Bronchial epithelial cell (primary cell): ENCODE measurements at regions not wholly inside any gene's neighbourhood (a gene's known extent, or its start where the extent isn't known, plus 50 kb on each side); places are given as distances from the start of the nearest gene placed in this dataset.

Experiments
- DNase-seq: peaks from one replicate; pipeline ENCODE4 v3.0.0-alpha.2; 2010; ENCODE audit warnings: low read depth
- FAIRE-seq: peaks from 2 replicates; lab custom pipeline; 2011; peaks lifted over from hg19 to GRCh38; lab: Jason Lieb, UNC
- H3K27me3 ChIP-seq: 2 replicates; pipeline ENCODE4 v1.5.1; 2011; ENCODE audit warnings: low read length; ENCODE audit not compliant: control insufficient read depth, insufficient read depth
- H3K36me3 ChIP-seq: 2 replicates; pipeline ENCODE4 v1.5.1; 2011; ENCODE audit warnings: low read length; ENCODE audit not compliant: control insufficient read depth, insufficient read depth
- H3K4me3 ChIP-seq: 2 replicates; pipeline ENCODE4 v1.5.1; 2011; ENCODE audit warnings: mild to moderate bottlenecking, low read depth, low read length, control low read depth
- TF ChIP-seq, protein P1 (sequence below): IDR thresholded peaks from 2 replicates; pipeline ENCODE4 v1.5.1; 2011; ENCODE audit warnings: mild to moderate bottlenecking, moderate library complexity, low read length, control low read depth, inconsistent platforms; ENCODE audit not compliant: insufficient read depth, severe bottlenecking

DNA sequence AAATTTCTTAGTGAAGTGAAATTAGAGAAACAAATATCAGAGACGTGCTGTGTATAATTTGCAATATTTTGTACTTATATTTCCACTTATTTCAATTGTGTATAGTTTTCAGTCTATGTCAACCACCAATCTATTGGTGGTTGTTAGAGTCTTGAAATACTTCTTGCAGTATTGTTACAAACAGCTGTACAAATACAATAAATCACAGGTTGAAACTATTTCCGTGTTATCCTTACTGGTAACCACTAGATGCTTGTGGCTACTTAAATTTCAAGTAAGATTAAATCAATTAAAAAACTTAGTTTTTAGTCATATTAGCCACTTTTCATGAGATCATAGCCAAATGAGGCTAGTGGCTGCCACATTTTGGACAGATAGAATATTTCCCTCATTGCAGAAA lies 520.5 kb downstream of the GBA3 start:
- FAIRE-seq (no peak), DNase-seq (no peak)
- Histone ChIP-seq H3K36me3 (no peaks in the 10 kb centered on the region), H3K4me3 (no peak overlapping the region), H3K27me3 (no peaks in the 10 kb centered on the region)
- TF ChIP-seq, protein P1, sequence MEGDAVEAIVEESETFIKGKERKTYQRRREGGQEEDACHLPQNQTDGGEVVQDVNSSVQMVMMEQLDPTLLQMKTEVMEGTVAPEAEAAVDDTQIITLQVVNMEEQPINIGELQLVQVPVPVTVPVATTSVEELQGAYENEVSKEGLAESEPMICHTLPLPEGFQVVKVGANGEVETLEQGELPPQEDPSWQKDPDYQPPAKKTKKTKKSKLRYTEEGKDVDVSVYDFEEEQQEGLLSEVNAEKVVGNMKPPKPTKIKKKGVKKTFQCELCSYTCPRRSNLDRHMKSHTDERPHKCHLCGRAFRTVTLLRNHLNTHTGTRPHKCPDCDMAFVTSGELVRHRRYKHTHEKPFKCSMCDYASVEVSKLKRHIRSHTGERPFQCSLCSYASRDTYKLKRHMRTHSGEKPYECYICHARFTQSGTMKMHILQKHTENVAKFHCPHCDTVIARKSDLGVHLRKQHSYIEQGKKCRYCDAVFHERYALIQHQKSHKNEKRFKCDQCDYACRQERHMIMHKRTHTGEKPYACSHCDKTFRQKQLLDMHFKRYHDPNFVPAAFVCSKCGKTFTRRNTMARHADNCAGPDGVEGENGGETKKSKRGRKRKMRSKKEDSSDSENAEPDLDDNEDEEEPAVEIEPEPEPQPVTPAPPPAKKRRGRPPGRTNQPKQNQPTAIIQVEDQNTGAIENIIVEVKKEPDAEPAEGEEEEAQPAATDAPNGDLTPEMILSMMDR, result no peak

GRCh38 chr4:23212558-23212957 lies 519.8 kb downstream of the GBA3 start:
- TF ChIP-seq, protein P1, result no peak
- FAIRE-seq (no peak), DNase-seq (no peak)
- Histone ChIP-seq H3K36me3 (no peaks in the 10 kb centered on the region), H3K4me3 (no peak overlapping the region), H3K27me3 (no peaks in the 10 kb centered on the region)

DNA sequence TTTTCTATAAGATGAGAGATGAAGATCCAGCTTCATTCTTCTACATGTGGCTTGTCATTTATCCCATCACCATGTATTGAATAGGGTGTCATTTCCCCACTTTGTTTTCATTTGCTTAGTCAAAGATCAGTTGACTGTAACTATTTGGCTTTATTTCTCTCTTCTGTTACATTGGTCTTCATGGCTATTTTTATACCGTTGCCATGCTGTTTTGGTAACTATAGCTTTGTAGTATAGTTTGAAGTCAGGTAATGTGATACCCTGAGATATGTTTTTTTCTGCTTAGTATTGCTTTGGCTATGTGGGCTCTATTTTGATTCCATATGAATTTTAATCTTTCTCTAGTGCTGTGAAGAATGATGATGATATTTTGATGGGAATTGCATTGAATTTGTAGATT lies 514.3 kb downstream of the GBA3 start:
- H3K4me3 ChIP-seq, result no peak overlapping the region
- no peak for FAIRE-seq
- H3K36me3 ChIP-seq, result no peaks in the 10 kb centered on the region
- H3K27me3 ChIP-seq, result no peaks in the 10 kb centered on the region
- TF ChIP-seq, protein P1, result no peak
- no peak for DNase-seq

DNA sequence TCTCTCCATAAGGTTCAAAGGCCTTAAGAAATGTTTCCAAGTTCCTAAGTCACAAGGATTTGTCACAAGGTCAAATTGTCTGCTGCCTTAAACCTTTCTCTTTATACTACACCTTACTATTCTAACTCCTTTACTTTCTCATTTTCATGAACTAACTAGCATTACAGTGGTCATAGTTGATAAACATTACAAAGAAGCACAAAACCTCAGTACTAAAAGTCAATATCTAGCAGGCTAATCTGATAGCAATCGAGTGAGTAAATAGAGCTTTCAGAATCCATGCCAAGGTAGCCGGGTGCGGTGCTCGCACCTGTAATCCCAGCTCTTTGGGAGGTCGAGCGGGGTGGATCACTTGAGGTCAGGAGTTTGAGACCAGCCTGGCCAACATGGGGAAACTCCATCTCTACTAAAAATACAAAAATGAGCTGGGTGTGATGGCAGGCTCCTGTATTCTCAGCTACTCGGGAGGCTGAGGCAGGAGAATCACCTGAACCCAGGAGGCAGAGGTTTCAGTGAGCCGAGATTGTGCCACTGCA lies 510.0 kb downstream of the GBA3 start:
- no peaks in the 10 kb centered on the region for H3K36me3 ChIP-seq
- H3K4me3 ChIP-seq, result no peak overlapping the region
- TF ChIP-seq, protein P1, result no peak
- DNase-seq (no peak), FAIRE-seq (no peak)
- H3K27me3 ChIP-seq, result no peaks in the 10 kb centered on the region

- H3K4me3 ChIP-seq, result no peak overlapping the region
These were observed 502.0 kb downstream of the GBA3 start for GRCh38 chr4:23194751-23195150.

DNA sequence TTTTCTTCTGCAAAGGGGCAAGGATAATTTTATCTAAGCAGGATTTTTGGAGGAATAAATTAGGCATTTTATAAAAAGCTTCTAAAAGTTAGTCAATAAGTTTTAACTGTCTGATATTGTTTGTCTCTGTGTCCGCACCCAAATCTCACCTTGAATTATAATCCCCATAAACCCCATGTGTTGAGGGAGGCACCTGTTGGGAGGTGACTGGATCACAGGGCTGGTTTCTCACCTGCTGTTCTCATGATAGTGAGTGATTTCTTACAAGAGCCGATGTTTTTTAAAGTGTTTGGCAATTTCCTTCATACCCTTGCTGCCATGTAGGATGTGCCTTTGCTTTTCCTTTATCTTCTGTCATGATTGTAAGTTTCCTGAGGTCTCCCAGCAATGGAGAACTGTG lies 481.4 kb downstream of the GBA3 start:
- H3K36me3 ChIP-seq, result no peaks in the 10 kb centered on the region
- FAIRE-seq, result no peak
- TF ChIP-seq, protein P1, result no peak
- H3K27me3 ChIP-seq, result no peaks in the 10 kb centered on the region
- no peak overlapping the region for H3K4me3 ChIP-seq
- DNase-seq, result no peak

More at GRCh38 chr4:23194751-23195150, 502.0 kb downstream of the GBA3 start:
- no peaks in the 10 kb centered on the region for H3K27me3 ChIP-seq
- no peaks in the 10 kb centered on the region for H3K36me3 ChIP-seq
- no peak for FAIRE-seq
- TF ChIP-seq, protein P1, result no peak
- DNase-seq, result no peak
